ENCODE measurements at regions not wholly inside any gene's neighbourhood (a gene's known extent, or its start where the extent isn't known, plus 50 kb on each side); places are given as distances from the start of the nearest gene placed in this dataset.

- DNase-seq (no peak), ATAC-seq (no peak)
- Histone ChIP-seq H3K4me1 (no peaks in the 10 kb centered on the region), H3K36me3 (replicated peaks in 1 of 2; ENCODE audit: insufficient read depth in 1 of 2, low read depth in 2 of 2) (no peaks in the 10 kb centered on the region), H3K9me3 (no peaks in the 10 kb centered on the region), H3K4me3 (no peak overlapping the region), H3K27ac (no peak overlapping the region), H3K27me3 (no peaks in the 10 kb centered on the region)
- TF ChIP-seq POLR2A (IDR thresholded peaks at IDR 0.05) (no peak), CTCF (IDR thresholded peaks at IDR 0.05) (no peak)
- WGBS, 2 donors, result 39 to 50% methylated on average over 3 of the region's 3 CpGs
- intact Hi-C loops (cut with DNase I), result no loop called here
Observed at GRCh38 chr11:39932966-39933365, 1526.5 kb downstream of the LRRC4C start.

- no peak for TF ChIP-seq CTCF (IDR thresholded peaks at IDR 0.05)
- no peak for TF ChIP-seq POLR2A (IDR thresholded peaks at IDR 0.05)
- H3K4me1 ChIP-seq, result no peaks in the 10 kb centered on the region
- no peaks in the 10 kb centered on the region for H3K36me3 ChIP-seq (replicated peaks in 1 of 2; ENCODE audit: insufficient read depth in 1 of 2, low read depth in 2 of 2)
- no peak for DNase-seq
- intact Hi-C loops (cut with DNase I), result no loop called here
- H3K9me3 ChIP-seq, result peaks cover 0 to 7% (median 0%) of the 10 kb centered on the region in 3 donors
- WGBS, 2 donors, result 44 to 46% methylated on average over 3 of the region's 3 CpGs
- H3K27me3 ChIP-seq, result no peaks in the 10 kb centered on the region
- no peak overlapping the region for H3K27ac ChIP-seq
- H3K4me3 ChIP-seq, result no peak overlapping the region
- ATAC-seq, result no peak
Observed at GRCh38 chr11:39917256-39917655, 1542.2 kb downstream of the LRRC4C start.

GRCh38 chr11:39910087-39910486, 1549.4 kb downstream of the LRRC4C start:
- Histone ChIP-seq H3K9me3 (no peaks in the 10 kb centered on the region), H3K4me1 (no peaks in the 10 kb centered on the region), H3K27me3 (no peaks in the 10 kb centered on the region), H3K36me3 (replicated peaks in 1 of 2; ENCODE audit: insufficient read depth in 1 of 2, low read depth in 2 of 2) (no peaks in the 10 kb centered on the region), H3K27ac (no peak overlapping the region), H3K4me3 (no peak overlapping the region)
- no peak for TF ChIP-seq POLR2A (IDR thresholded peaks at IDR 0.05)
- TF ChIP-seq CTCF (IDR thresholded peaks at IDR 0.05), result no peak
- ATAC-seq, result no peak
- intact Hi-C loops (cut with DNase I), result no loop called here
- DNase-seq, result no peak

- no peaks in the 10 kb centered on the region for H3K27me3 ChIP-seq
- H3K36me3 ChIP-seq (replicated peaks in 1 of 2; ENCODE audit: insufficient read depth in 1 of 2, low read depth in 2 of 2), result no peaks in the 10 kb centered on the region
- intact Hi-C loops (cut with DNase I), result no loop called here
- no peaks in the 10 kb centered on the region for H3K4me1 ChIP-seq
- TF ChIP-seq POLR2A (IDR thresholded peaks at IDR 0.05) (no peak), CTCF (IDR thresholded peaks at IDR 0.05) (no peak)
- ATAC-seq (no peak), DNase-seq (no peak)
- no peaks in the 10 kb centered on the region for H3K9me3 ChIP-seq
- H3K4me3 ChIP-seq, result no peak overlapping the region
- 50 to 52% methylated on average over 3 of the region's 3 CpGs for WGBS, 2 donors
- H3K27ac ChIP-seq, result no peak overlapping the region
Observed at GRCh38 chr11:39860931-39861330, 1598.5 kb downstream of the LRRC4C start.

GRCh38 chr11:39817241-39817640, 1642.2 kb downstream of the LRRC4C start:
- Histone ChIP-seq H3K4me1 (no peaks in the 10 kb centered on the region), H3K27ac (no peak overlapping the region), H3K4me3 (no peak overlapping the region), H3K9me3 (no peaks in the 10 kb centered on the region), H3K36me3 (replicated peaks in 1 of 2; ENCODE audit: insufficient read depth in 1 of 2, low read depth in 2 of 2) (no peaks in the 10 kb centered on the region), H3K27me3 (no peaks in the 10 kb centered on the region)
- DNase-seq (no peak), ATAC-seq (no peak)
- intact Hi-C loops (cut with DNase I), result no loop called here
- TF ChIP-seq POLR2A (IDR thresholded peaks at IDR 0.05) (no peak), CTCF (IDR thresholded peaks at IDR 0.05) (no peak)
- 23 to 30% methylated on average over 2 of the region's 2 CpGs for WGBS, 2 donors

Data from body of pancreas (tissue), 4 donors.